Activated effector memory CD4-positive, alpha-beta T cell treated with Interleukin-2 at 50 U/mL for 16 hours (primary cell): ENCODE measurements at regions not wholly inside any gene's neighbourhood (a gene's known extent, or its start where the extent isn't known, plus 50 kb on each side); places are given as distances from the start of the nearest gene placed in this dataset.
"Not testable (repeated sequence)": the region's sequence is repeated elsewhere in the genome, so short reads cannot be mapped to it uniquely, and the experiment has no call there.

Experiments
- DNase-seq: peaks from one replicate; pipeline ENCODE4 v3.0.0-alpha.2; 2020

DNA sequence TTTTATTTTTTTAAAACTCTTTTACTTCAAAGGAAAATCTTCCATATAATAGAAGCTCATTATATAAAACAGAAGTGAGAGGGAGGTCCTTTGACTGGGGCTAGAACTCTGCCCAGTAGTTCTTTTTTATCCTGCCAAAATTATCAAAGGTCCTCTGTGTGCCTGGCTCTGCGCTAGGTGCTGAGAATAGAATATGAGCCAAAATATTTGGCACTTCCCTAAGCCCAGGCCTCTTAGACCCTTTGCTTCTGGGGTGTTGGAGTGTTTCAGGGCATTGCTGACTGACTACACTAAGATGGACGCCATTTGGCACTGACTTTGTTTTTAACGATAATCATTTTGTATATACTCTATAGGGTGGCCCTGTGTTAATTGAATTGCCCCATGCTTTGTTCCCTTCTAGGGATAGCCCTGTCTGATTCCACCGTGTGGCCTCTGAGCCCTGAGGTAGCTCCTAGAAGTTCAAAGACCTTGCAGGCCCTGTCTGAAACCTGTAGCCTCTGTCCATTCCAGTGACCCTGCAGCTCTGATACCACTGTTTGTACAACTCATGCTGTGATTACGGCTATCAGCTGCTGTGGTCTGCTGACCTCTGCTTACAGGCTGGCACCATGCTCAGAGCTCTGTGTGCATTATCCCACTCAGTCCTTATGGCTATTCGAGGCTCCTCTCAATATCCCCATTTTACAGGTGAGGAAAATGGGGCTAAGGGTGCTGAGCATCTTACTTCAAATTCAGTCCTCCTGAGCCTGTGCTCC, 84.3 kb upstream of the SHB start:
- no peak for DNase-seq

DNA sequence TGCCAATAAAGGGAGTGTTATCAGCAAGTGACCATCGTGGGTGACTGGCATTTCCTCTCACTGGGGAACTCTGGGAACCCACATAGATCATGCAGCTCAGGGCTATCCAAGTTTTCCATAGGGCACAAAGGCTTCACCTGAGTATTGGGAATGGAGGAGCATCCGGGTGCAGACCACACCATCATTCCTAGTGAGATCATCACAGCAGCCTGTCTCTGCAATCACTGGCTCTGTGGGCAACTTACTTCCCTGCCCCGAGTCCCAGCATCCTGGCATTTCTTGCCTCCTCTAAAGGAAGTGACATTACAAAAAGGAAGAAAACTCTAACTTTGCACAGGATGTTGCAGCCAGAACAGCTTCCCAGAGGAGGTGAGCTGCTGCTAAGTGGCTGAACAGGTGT, 80.6 kb upstream of the SHB start:
- no peak for DNase-seq

DNA sequence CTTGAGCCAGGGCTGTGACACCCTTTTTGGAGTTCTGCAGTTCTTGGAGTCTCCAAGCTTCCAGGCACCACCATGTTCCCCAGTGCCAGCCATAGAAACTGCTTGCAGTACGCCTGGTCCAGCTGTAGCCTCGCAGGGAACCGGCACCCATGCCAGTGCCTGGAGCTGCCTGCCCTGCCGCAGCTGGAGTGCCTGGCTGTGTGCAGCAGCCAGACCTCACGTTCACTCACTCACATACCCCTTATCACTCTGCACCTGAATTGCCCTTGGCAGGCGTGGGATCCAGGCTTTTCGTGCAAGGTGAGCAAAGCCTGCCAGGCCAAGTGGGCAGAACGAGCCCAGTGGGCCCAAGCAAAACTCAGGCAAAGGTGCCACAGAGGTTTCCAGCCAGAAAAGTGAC, 77.8 kb upstream of the SHB start:
- DNase-seq: no peak

DNA sequence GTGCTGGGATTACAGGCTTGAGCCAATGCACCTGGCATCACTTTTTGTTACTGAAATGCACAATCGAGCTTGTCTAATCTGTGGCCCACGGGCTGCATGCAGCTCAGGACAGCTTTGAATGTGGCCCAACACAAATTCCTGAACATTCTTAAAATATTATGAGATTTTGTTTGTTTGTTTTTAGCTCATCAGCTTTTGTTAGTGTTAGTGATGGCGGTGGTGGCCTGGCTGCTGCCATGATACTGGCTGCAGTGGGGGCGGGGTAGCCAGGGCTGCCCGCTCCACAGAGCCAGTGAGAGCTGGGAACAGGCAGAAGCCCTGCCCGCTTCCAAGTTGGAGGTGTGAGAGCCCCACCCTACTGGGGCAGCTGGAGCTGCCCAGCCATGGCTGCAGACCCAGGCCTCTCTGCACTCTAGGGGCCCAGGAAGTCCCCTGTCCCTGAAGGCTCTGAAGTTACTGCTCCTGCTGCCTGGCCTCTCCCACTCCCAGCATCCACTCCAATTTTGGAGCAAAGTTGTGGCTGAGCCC, 76.6 kb upstream of the SHB start:
- no peak for DNase-seq

DNA sequence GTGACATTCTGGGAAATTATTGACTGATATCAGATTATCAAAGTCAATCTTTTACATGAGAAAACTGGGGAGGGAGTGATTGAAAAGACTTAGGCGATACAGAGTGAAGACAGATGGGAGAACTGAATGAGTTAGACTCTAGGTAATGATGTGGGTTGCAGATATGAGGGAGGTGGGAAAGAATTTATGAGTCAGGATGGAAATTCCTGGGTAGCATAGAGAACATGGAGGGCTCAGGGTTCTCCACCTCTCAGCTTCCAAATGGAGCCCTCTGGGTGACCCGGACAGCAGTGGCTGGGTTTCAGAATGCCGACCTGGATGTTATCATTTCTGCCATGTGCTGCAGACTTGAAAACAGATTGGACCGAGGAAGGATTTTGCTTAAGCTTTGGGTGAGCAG, 75.4 kb upstream of the SHB start:
- DNase-seq: no peak

DNA sequence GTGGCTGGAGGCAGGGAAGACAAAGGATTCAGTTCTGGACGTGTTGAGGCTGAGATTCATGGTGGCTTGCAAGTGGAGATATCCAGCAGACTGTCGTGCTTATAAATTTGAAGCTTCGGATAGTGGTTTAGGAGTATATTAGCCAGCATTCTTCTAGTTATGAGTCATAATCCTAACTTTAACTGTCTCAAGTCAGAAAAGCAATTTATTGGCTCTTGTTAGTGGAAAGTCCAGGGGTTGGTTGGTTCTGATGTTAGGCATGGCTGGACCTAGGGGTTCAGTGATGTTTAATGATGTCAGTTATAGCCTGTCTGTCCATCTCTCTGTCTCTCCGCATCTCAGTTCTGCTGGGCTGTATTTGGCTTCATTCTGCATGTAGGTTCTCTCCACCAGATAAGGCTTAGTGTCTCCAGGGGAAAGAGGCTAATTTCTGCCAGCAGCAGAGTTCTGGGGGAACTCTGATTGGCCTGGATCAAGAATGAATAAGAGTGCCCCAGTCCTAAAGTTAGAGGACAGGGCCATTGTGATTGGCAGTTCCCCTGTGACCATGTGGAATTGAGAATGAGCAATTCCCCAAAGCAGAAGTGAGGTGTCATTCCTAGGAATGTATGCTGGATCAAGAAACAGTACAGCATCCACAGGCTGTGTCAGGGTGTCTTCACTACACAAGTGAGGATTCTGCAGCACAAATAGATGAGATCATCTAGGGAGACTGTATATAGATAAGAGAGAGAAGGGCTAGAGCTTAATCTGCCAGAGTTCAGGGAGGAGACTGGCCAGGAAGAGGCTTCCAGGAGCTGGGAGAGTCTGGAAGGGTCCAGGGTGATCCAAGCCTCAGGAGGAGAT, 72.9 kb upstream of the SHB start:
- no peak for DNase-seq

DNA sequence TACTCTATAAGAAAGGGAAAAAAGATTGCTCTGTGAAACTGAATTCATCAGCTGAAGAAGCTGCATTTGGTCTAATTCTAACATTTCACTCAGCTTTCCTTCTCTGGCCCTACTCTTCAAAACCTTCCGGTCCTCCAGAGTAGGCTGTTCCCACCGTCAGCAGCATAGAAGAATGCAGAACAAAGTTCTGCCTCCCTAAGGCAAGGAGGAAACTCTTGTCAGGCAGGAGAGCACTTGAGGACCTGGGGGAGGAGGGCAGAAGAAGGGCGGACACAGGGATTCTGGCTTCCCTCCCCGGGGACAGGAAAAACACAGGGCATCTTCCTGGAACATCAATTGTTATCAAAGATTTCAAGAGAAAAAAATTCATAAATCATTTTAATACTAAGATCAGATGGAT, 69.2 kb upstream of the SHB start:
- no peak for DNase-seq

DNA sequence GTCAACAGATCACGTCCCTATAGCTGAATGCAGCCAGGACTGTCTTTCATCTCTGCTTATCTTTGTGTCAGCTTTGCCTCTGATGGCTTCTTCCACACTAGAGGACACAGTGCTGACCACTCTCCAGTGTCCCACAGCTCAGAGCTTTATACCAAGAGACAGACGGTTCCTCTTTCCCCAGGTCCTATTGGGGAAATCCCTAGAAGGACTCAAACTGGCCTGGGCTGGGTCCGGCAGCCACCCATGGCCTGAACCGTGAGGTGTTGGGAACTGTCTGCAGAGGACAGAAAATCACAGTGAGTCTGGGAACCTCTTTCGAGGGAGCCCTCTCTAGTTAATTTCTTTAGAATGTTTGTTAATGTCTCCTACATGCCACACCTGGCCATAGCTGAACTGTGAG, 68.3 kb upstream of the SHB start:
- no peak for DNase-seq

DNA sequence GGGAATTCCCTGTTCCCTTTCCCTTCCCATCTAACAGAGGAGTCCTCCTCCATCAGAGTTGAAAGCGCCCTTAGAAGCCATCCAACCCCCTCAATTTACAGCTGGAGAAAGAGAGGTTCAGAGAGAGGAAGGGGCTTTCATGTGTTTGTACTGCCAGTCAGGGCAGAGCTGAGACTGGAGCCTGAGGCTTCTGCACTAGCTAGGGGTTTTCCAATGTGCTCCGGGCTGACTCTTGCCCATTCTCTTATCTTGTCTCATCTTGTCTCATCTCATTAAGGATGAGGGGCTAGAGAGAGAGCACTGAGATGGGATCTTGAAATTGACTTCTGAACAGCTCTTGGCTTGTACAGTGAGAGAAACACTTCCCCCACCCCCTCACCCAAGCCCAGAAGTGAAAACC, 67.4 kb upstream of the SHB start:
- no peak for DNase-seq

DNA sequence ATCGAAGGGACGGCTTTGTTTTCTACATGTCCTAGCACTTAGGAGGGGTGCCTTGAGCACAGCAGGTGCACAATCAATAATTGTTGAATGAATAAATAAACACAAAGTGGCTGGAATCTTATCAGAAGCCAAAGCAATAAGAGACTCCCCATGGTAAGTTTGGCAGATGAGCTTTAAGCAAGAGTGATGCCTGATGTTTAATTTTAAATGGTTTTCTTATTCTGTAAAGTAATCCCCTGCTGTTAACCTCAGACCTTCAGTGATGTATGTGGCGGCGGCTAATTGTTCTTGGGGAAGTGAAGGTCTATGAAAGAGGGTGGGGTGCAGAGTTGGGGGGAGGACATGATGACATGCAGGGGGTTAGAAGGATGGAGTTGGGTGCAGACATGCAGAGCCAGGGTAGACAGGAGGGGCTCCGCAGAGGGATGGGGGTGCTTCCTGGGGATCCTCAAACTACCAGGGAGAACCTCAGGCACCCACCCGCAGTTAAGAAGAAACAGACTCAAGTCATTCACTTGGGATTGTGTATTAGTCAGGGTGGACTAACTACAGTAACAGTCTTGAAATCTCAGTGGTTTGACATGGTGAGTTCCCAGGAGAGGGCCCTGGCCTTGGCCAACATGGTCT, 65.7 kb upstream of the SHB start:
- DNase-seq: no peak

DNA sequence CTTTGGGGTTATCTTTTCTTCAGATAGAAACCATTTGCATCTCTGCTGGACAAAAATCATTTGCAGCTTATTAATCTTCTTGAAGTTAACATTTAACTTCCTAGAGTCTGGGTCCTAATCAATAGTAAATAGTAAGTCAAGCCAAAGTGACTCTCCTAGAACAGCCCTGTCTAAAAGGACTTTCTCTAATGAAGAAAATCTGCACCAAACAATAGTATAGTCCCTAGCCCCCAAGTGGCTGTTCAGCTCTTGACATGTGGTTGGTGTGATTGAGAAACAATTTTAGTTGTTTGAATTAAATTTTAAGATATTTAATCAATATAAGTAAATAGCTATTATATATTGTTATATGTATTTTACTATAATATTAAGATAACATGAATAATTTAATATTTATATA, 64.6 kb upstream of the SHB start:
- no peak for DNase-seq

DNA sequence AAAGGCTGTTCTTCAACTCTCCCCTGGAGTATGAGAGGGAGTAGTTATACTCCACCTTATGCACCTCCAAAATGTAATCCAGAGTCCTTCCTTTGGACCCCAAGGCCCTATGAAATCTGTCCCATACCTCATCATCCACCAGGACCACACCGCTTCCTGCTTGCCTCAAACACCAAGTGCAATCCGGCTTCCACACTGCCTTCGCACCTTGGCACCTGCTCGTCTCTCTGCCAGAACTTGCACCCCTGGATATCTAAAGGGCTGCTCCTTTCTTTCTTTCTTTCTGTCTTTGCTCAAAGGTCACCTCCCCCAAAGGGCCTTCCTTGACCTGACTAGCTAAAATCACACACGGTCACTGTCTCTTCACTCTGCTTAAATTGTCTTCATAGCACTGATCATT, 63.9 kb upstream of the SHB start:
- DNase-seq: no peak

DNA sequence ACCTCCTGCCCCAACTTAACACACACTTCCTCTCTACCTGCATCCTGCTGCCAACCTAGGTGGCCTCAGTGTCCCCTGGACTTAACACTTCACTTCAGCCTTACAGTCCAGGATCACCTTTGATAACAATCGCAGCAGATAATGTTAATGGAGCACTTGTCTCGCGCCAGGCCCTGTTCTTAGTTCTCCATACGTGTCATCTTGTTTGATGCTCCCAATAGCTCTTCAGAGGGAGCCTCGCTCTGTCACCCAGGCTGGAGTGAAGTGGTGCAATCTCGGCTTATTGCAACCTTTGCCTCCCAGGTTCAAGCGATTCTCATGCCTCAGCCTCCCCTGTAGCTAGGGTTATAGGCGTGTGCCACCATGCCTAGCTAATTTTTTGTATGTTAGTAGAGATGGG, 62.7 kb upstream of the SHB start:
- no peak for DNase-seq

DNA sequence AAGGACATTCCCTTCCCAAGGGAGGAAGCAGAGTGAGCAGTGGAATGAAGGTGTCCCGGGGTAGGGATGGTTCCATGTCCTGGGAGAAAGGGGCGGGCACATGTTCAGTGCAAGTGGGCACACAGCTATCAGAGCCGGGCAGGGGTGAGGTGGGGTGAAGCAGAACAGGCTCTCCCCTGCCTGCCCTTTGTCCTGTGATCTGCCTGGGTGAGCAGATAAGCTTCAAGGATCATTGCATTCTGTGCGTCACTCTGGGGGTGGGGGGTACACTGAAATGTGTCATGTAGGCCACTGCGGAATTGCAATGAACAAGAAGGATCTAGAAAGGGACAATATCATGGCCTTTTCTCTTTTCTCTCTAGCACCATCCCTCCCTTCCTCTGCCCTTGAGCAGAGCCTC, 61.7 kb upstream of the SHB start:
- DNase-seq: no peak

DNA sequence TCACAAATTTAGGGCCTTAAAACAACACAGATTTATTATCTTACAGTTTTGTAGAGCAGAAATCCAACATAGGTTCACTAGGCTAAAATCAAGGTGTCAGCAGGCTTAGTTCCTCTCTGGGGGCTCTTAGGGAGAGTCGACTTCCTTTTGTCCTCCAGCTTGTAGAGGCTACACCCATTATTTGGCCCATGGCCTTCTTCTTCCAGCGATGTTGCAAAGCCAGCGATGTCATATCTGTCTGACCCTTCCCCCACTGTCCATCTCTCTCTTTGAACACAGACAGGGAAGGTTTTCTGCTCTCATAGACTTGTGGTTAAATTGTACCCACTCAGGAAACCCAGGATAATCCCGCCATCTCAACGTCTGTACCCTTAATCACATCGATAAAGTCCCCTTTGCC, 60.3 kb upstream of the SHB start:
- DNase-seq: no peak

DNA sequence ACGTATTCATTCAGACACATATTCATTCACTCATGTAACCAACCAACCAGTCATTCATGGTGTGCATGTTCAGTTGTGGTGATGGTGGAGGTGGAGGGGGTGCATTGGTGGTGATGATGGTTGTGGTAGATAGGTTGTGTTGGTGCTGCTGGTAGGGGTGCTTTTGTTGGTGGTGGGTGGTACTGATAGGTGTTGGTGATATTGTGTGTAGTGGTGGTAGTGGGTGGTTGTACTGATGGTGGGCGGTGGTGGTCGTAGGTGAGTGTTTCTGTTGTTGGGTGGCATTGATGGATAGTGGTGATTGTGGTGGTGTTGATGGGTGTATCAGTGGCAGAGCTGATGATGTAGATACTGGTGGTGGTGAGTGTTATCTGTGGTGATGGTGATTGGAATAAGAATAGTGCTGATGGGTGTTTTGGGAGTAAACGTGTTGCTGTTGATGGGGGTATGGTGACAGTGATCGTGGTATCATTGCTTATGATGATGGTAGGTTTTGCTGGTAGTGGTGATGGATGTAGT, 59.8 kb upstream of the SHB start:
- no peak for DNase-seq

DNA sequence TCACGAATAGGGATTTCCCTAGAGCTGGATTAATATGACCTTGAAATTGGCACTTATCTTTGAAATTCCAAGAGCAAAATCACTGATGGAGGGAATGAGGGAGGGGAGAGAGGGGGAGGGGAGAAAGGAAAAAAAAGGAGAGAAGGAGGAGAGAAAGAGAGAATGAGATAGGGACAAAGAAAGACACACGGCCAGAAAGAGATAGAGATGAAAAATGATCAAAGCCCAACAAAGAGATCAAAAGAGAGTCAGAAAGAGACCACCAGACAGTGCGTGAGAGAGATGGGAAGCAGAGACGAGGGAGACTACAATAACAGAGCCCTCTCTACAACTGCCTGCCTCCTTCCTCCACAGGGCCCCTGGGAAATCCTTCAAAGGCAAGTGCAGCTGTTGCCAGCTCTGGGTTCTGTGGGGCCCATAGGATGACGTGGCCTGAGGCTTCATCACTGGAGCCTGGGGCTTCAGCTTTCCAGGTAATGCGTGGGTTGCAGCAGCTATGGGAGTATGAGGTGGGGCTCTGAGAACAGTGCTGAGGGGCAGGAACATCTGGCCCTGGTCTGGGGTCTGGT, 58.3 kb upstream of the SHB start:
- DNase-seq: no peak

DNA sequence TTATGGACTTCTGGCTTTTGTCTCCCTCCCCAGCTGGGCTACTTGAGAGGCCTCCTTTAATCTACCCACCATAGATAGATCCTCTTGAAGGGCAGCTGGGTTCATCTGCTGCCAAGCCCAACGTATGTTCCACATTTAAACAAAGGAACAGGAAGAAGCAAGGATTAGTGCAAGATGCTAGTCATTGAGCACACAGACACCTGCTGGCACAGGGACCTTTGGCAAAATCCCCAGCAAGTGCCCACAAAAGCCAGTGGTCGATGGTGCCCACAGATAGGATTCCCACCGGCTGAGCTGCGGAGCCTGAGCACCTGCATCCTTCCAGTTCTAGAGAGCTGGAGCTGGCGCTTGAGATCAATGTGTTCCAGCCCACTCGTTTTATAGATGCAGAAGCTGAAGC, 57.7 kb upstream of the SHB start:
- DNase-seq: no peak

DNA sequence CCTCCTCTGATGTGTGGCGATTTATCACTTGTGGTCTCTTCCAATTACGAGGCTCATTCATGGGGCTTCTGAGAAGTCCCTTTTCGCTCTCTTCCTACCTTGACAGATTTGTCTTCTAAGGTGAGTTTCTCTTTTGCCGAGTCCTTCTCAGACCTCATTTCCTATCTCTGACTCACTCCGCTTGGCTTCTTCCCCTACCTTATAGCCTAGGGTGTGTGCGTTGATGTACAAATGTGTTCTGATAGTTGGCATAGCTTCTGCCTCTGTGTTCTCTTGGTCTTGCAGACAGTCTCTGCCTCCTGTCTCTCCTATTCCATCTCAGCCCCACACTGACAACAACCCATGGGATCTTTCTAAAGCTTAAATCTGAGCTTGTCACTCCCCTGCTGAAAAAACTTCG, 56.9 kb upstream of the SHB start:
- DNase-seq: no peak

DNA sequence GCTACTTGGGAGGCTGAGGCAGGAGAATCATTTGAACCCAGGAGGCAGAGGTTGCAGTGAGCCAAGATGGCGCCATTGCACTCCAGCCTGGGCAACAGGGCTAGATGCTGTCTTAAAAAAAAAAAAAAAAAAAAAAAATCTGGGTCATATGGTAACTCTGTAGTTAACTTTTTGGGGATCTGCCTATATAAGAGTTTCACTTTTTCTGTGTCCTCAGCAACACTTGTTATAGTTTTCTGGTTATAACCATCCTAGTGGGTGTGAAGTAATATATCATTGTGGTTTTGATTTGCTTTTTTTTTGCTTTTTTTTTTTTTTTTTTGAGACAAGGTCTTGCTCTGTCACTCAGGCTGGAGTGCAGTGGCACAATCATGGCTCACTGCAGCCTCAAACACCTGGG, 54.3 kb upstream of the SHB start:
- not testable (repeated sequence) for DNase-seq

DNA sequence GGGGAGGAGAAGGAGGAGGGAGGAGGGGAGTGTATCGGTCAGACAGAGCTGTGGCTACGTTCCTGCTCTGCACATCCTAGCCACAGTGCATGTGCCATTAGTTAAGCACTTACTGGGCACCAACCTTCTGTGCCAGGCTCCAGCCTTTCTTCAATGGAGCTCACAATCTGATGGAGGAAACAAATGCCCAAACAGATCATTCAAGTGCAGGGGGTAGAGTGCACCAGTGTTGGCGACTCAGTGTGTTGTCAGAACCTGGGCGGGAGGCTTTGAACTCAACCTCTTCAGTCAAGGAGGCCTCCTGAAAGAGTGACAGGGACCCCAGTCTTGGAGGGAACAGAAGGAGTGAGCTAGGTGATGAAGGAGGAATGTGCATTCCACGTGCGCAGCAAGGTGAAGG, 51.9 kb upstream of the SHB start:
- DNase-seq: no peak

DNA sequence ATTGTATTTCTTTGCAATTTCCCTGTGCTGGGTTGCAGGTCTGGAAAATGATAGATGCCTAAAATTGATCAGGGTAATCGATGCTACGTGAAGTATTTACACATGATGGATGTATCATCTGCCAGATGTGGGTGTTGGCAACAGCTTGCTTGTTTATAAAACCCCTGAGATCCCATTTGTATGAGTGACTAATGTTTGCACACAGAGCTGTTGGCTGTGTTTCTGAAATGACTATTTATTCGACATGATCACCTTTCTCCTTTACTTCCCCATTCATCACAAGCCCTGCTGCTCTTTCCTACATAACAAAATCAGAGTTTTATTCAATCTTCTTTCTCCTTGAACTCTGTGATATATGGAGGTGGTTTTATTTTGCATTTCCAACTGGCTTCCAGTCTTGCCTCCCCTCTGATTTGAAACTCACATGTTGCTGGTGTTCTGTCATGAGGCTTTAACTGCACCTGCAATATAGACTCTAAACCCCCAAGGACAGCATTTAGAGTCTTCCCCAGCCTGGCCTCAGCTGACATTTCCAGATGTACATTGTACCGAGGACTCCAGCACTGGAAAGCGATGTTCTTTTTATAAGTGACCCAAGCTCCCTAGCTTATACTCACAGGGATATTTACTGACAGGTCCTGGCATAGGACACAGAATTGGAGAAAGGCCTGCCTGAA, 50.7 kb upstream of the SHB start:
- DNase-seq: no peak
